ENCODE measurements at regions not wholly inside any gene's neighbourhood (a gene's known extent, or its start where the extent isn't known, plus 50 kb on each side); places are given as distances from the start of the nearest gene placed in this dataset.

- Histone ChIP-seq H3K36me3 (ENCODE audit: control insufficient read depth, insufficient read depth, low read length) (no peaks in the 10 kb centered on the region), H2AFZ (ENCODE audit: low read length) (peak overlapping the region; percentile 42), H3K9me3 (ENCODE audit: control insufficient read depth, insufficient read depth, low read depth, low read length) (no peaks in the 10 kb centered on the region), H3K4me1 (ENCODE audit: control insufficient read depth, extremely low read depth, insufficient read depth, low read length) (peaks cover 6% of the 10 kb centered on the region), H4K20me1 (ENCODE audit: control insufficient read depth, extremely low read depth, insufficient read depth, low read length) (no peaks in the 10 kb centered on the region), H3K4me3 (replicated peaks in 1 of 4; ENCODE audit: control extremely low read depth in 1 of 4, insufficient read depth in 1 of 4, low read depth in 3 of 4, low read length in 4 of 4) (peak overlapping the region in 1 of 4 experiments; percentile 31), H3K4me2 (ENCODE audit: extremely low read depth, insufficient read depth, low read length) (peak overlapping the region; percentile 32), H3K79me2 (ENCODE audit: control insufficient read depth, insufficient read depth, low read length) (no peaks in the 10 kb centered on the region), H3K27me3 (ENCODE audit: control insufficient read depth, insufficient read depth, low read length) (peaks cover 8% of the 10 kb centered on the region), H3K9ac (ENCODE audit: insufficient read depth, low read length) (no peak overlapping the region), H3K27ac (ENCODE audit: insufficient read depth, low read length) (no peak overlapping the region)
- DNase-seq (ENCODE audit: low read depth in 2 of 2) = no peak
- no peak for TF ChIP-seq EZH2 (IDR thresholded peaks at IDR 0.05; ENCODE audit: low read length, missing control alignments)
- TF ChIP-seq CTCF (conservative IDR thresholded peaks at IDR 0.05 in 1 of 2, IDR thresholded peaks at IDR 0.05 in 1 of 2; ENCODE audit: low read depth in 1 of 2, low read length in 2 of 2) = no peak
Measured at GRCh38 chr5:71782393-71782770, 63.3 kb downstream of the CARTPT start.

GRCh38 chr5:71782771-71783770 lies 64.0 kb downstream of the CARTPT start:
- H3K36me3 ChIP-seq (ENCODE audit: control insufficient read depth, insufficient read depth, low read length) = no peaks in the 10 kb centered on the region
- H3K9ac ChIP-seq (ENCODE audit: insufficient read depth, low read length) = no peak overlapping the region
- peaks cover 6% of the 10 kb centered on the region for H3K4me1 ChIP-seq (ENCODE audit: control insufficient read depth, extremely low read depth, insufficient read depth, low read length)
- H4K20me1 ChIP-seq (ENCODE audit: control insufficient read depth, extremely low read depth, insufficient read depth, low read length) = no peaks in the 10 kb centered on the region
- no peaks in the 10 kb centered on the region for H3K79me2 ChIP-seq (ENCODE audit: control insufficient read depth, insufficient read depth, low read length)
- peak overlapping the region; percentile 42 for H2AFZ ChIP-seq (ENCODE audit: low read length)
- H3K9me3 ChIP-seq (ENCODE audit: control insufficient read depth, insufficient read depth, low read depth, low read length) = no peaks in the 10 kb centered on the region
- peak; percentile 66 to 84 for DNase-seq (ENCODE audit: low read depth in 2 of 2)
- peaks cover 8% of the 10 kb centered on the region for H3K27me3 ChIP-seq (ENCODE audit: control insufficient read depth, insufficient read depth, low read length)
- TF ChIP-seq EZH2 (IDR thresholded peaks at IDR 0.05; ENCODE audit: low read length, missing control alignments) (no peak), CTCF (conservative IDR thresholded peaks at IDR 0.05 in 1 of 2, IDR thresholded peaks at IDR 0.05 in 1 of 2; ENCODE audit: low read depth in 1 of 2, low read length in 2 of 2) (peak; percentile 83 to 92)
- H3K4me3 ChIP-seq (replicated peaks in 1 of 4; ENCODE audit: control extremely low read depth in 1 of 4, insufficient read depth in 1 of 4, low read depth in 3 of 4, low read length in 4 of 4) = peak overlapping the region in 3 of 4 experiments; percentile 1 to 54 (median 31)
- peak overlapping the region; percentile 49 for H3K4me2 ChIP-seq (ENCODE audit: extremely low read depth, insufficient read depth, low read length)
- H3K27ac ChIP-seq (ENCODE audit: insufficient read depth, low read length) = no peak overlapping the region

- no peak for DNase-seq (ENCODE audit: low read depth in 2 of 2)
- Histone ChIP-seq H4K20me1 (ENCODE audit: control insufficient read depth, extremely low read depth, insufficient read depth, low read length) (no peaks in the 10 kb centered on the region), H2AFZ (ENCODE audit: low read length) (peak overlapping the region; percentile 38), H3K4me2 (ENCODE audit: extremely low read depth, insufficient read depth, low read length) (no peak overlapping the region), H3K79me2 (ENCODE audit: control insufficient read depth, insufficient read depth, low read length) (no peaks in the 10 kb centered on the region), H3K4me3 (replicated peaks in 1 of 4; ENCODE audit: control extremely low read depth in 1 of 4, insufficient read depth in 1 of 4, low read depth in 3 of 4, low read length in 4 of 4) (no peak overlapping the region), H3K36me3 (ENCODE audit: control insufficient read depth, insufficient read depth, low read length) (no peaks in the 10 kb centered on the region), H3K27me3 (ENCODE audit: control insufficient read depth, insufficient read depth, low read length) (peaks cover 8% of the 10 kb centered on the region), H3K27ac (ENCODE audit: insufficient read depth, low read length) (no peak overlapping the region), H3K4me1 (ENCODE audit: control insufficient read depth, extremely low read depth, insufficient read depth, low read length) (peaks cover 6% of the 10 kb centered on the region), H3K9ac (ENCODE audit: insufficient read depth, low read length) (no peak overlapping the region), H3K9me3 (ENCODE audit: control insufficient read depth, insufficient read depth, low read depth, low read length) (no peaks in the 10 kb centered on the region)
- no peak for TF ChIP-seq CTCF (conservative IDR thresholded peaks at IDR 0.05 in 1 of 2, IDR thresholded peaks at IDR 0.05 in 1 of 2; ENCODE audit: low read depth in 1 of 2, low read length in 2 of 2)
- no peak for TF ChIP-seq EZH2 (IDR thresholded peaks at IDR 0.05; ENCODE audit: low read length, missing control alignments)
Measured at GRCh38 chr5:71783891-71784290, 64.8 kb downstream of the CARTPT start.
